AG04450 (cell line): ENCODE measurements at regions not wholly inside any gene's neighbourhood (a gene's known extent, or its start where the extent isn't known, plus 50 kb on each side); places are given as distances from the start of the nearest gene placed in this dataset.

ENCODE experiments used
- CTCF ChIA-PET: fragments of 300-600, 350-600 bp; formaldehyde crosslinking; extraction: SDS; loops from one replicate; lab custom pipeline; 2022; ENCODE audit warnings: antibody characterized with exemption, inconsistent platforms; lab: Charles Lee
- POLR2A ChIA-PET: fragments of 350-600 bp; formaldehyde crosslinking; extraction: SDS; loops from one replicate; lab custom pipeline; 2021; ENCODE audit warnings: antibody characterized with exemption, inconsistent platforms; lab: Yijun Ruan, JAX
- DNase-seq: peaks from one replicate; pipeline ENCODE4 v3.0.0-alpha.2; 2011; ENCODE audit warnings: low read depth, low spot score
- H3K27ac ChIP-seq: one replicate; pipeline ENCODE4 v1.5.1; 2012; ENCODE audit warnings: low read depth, low read length, control low read depth
- H3K27me3 ChIP-seq: one replicate; pipeline ENCODE4 v1.6.0; 2012; ENCODE audit warnings: low read length; ENCODE audit not compliant: control insufficient read depth, insufficient read depth
- H3K4me3 ChIP-seq: 2 replicates; pipeline ENCODE4 v1.5.1; 2011; ENCODE audit warnings: mild to moderate bottlenecking, low read depth, low read length, control low read depth
- H3K9me3 ChIP-seq: 2 replicates; pipeline ENCODE4 v1.5.1; 2012; ENCODE audit warnings: low read length; ENCODE audit not compliant: control insufficient read depth, insufficient read depth
- TF ChIP-seq, protein P1 (sequence below): IDR thresholded peaks from 2 replicates; pipeline ENCODE4 v1.5.1; 2011; ENCODE audit warnings: low read depth, low read length, control low read depth, inconsistent platforms

DNA sequence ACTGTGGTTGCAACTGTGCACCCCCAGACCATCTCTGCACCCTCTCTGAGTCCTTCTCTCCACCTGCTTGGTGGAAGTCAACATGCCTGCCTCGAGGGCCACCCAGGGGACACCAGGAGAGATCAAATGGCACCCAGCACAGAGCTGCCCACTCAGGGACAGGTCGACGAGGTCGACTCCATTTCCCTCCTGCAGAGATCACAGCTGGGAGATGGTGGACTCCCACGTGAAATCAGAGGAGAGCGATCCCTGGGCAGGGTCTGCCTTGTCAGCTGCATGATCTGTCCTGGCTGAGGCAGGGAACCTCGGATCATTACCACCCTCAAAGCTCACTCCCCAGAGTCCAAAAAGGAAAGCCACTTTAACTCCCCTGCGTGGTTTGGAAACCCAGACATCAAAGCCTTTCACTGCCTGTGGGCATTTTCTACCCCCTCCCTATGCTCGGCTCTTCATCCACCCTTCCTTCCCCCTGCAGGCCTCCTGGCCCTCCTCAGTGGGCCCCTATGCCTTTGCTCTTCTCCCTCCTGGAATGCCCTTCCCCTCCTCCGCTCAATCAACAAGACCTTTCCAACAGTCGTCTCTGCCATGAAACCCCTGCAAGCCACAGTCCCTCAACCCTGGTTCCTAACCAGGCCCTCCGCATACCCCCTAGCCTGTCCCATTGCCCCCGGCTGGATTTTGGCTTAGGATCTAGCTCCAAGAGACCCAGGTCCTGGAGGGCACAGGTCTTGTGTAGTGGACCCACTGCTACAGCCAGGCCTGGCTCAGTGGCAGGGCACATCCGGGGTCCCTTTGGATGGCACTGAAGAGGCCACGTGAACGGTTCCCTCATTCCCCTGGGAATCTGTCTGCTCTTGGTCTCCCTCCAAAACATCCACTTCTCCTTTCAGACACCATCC, 103.8 kb upstream of the RPL38 start:
- TF ChIP-seq, protein P1, sequence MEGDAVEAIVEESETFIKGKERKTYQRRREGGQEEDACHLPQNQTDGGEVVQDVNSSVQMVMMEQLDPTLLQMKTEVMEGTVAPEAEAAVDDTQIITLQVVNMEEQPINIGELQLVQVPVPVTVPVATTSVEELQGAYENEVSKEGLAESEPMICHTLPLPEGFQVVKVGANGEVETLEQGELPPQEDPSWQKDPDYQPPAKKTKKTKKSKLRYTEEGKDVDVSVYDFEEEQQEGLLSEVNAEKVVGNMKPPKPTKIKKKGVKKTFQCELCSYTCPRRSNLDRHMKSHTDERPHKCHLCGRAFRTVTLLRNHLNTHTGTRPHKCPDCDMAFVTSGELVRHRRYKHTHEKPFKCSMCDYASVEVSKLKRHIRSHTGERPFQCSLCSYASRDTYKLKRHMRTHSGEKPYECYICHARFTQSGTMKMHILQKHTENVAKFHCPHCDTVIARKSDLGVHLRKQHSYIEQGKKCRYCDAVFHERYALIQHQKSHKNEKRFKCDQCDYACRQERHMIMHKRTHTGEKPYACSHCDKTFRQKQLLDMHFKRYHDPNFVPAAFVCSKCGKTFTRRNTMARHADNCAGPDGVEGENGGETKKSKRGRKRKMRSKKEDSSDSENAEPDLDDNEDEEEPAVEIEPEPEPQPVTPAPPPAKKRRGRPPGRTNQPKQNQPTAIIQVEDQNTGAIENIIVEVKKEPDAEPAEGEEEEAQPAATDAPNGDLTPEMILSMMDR, result no peak
- POLR2A ChIA-PET, result no interaction called here
- CTCF ChIA-PET, result no interaction called here
- Histone ChIP-seq H3K9me3 (peaks cover 17% of the 10 kb centered on the region), H3K4me3 (no peak overlapping the region), H3K27me3 (no peaks in the 10 kb centered on the region), H3K27ac (no peak overlapping the region)
- no peak for DNase-seq

DNA sequence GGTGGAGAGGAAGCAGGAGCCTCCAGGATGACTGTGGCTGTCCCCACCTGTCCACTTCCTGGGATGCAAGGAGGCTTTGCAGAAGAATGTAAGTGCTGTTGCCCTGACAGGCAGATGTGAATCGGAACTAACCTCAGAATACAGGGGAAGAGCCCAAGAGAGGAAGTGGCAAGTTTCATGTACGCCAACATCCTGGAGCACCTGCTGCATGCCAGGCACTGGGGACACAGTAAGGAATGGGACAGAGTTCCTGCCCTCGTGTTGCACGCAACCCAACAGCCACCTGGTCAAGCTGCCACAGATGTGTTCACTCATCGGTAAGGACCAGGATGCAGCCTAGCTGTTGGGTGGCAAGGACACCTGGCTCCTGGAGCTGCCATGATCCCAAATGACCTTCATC, 98.6 kb upstream of the RPL38 start:
- Histone ChIP-seq H3K9me3 (peaks cover 45% of the 10 kb centered on the region), H3K27ac (no peak overlapping the region), H3K27me3 (no peaks in the 10 kb centered on the region), H3K4me3 (no peak overlapping the region)
- ChIA-PET CTCF (no interaction called here), POLR2A (no interaction called here)
- TF ChIP-seq, protein P1, result no peak
- DNase-seq, result no peak

DNA sequence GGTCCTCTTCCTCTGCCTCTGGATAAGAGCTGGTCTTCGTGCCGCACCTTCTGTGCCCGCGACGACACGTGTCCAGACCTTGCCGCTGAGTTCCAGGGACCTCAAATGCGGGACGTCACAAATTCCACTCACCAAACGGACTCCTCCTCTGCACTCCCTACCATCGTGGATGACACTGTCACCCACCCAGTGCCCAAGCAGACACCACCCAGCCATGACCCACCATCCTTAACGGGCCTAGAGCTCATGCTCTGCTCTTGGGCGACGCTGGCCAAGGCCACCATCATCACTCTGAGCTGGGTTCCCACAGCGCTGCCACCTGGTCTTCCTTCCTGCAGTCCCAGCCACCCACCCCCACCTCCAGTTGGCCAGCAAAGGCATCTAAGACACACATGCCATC, 96.4 kb upstream of the RPL38 start:
- Histone ChIP-seq H3K27me3 (no peaks in the 10 kb centered on the region), H3K27ac (no peak overlapping the region), H3K4me3 (no peak overlapping the region), H3K9me3 (peaks cover 51% of the 10 kb centered on the region)
- TF ChIP-seq, protein P1, result no peak
- CTCF ChIA-PET, result no interaction called here
- DNase-seq, result no peak
- POLR2A ChIA-PET, result no interaction called here

DNA sequence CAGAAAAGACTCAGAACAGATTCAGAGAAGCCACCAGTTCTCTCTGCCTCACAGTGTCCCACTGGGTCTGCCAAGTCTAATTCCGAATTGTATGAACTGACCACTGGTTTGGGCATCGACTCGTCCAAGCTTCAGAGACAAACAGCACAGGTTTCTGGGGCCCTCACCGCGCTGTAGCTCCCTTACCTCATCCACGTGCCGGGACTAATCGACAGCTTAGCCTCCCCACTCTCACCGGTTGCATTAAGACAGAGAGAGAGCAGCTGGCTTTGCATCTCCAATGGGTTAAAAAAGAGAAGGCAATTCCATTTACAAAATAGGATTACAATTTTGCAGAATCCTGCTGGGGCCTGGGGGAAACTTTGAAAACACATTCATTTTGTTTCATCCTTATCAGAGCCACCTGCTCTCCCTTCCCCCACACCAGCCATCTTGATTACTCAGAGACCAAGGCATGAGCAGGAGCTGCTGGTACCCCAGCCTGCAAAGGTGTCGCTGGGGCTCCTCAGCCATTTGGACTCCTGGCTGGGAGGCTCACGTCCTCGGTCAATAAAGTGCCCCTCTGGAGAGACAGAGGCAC, 95.3 kb upstream of the RPL38 start:
- Histone ChIP-seq H3K9me3 (peaks cover 48% of the 10 kb centered on the region), H3K4me3 (no peak overlapping the region), H3K27me3 (no peaks in the 10 kb centered on the region), H3K27ac (no peak overlapping the region)
- ChIA-PET POLR2A (no interaction called here), CTCF (no interaction called here)
- TF ChIP-seq, protein P1, result no peak
- DNase-seq, result no peak

DNA sequence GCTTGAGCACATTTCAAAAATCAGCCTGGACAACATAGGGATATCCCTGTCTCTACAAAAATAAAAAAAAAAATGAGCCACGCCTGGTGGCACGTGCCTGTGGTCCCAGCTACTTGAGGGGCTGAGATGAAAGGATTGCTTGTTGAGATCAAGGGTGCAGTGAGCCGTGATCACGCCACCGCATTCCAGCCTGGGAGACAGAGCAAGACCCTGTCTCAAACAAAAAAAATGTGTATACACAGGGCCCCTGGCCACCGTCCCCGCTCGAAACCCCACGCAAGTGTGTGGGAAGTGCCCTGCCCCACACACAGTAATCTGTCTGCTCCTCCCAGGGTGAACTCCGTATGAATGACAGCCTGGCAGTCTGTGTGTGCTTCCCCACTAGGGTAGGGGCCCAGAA, 93.0 kb upstream of the RPL38 start:
- no peak for DNase-seq

More for the DNA sequence above, 93.0 kb upstream of the RPL38 start:
- H3K4me3 ChIP-seq, result no peak overlapping the region
- peaks cover 61% of the 10 kb centered on the region for H3K9me3 ChIP-seq
- CTCF ChIA-PET, result no interaction called here
- TF ChIP-seq, protein P1, result no peak
- H3K27ac ChIP-seq, result no peak overlapping the region
- POLR2A ChIA-PET, result no interaction called here
- no peaks in the 10 kb centered on the region for H3K27me3 ChIP-seq
